ENCODE measurements at regions not wholly inside any gene's neighbourhood (a gene's known extent, or its start where the extent isn't known, plus 50 kb on each side); places are given as distances from the start of the nearest gene placed in this dataset.

DNA sequence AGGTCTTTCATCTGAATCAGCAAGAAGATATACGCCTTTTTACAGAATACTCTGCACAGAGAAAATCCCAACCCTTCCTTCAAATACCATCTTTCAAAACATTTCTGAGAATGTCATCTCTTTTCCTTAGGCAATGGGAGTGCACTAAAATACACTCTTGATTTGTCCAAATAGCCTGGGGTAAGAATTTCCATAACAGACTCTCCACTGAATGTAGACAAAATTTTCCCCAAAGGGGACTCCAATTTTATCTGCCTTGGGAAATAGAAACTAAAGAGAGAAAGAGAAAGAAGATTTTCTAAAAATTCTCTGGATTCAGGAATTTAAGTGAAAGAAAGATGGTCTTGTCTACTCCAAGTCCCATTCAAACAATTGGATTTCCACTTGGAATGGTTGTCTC is 394.5 kb upstream of the CHAC2 start:
- no peaks in the 10 kb centered on the region for H3K36me3 ChIP-seq (ENCODE audit: insufficient read depth, low read length, poor library complexity, severe bottlenecking)
- ChIA-PET POLR2A (ENCODE audit: low non-redundant PET) (no interaction called here), CTCF (no interaction called here)
- no peak overlapping the region for H3K4me3 ChIP-seq (ENCODE audit: low read depth, low read length, poor library complexity, severe bottlenecking)
- no peak overlapping the region for H3K27ac ChIP-seq (ENCODE audit: low read depth, low read length, poor library complexity, severe bottlenecking)
- H3K27me3 ChIP-seq (replicated peaks; ENCODE audit: insufficient read depth, low read depth, low read length, poor library complexity) = no peaks in the 10 kb centered on the region
- no TSS peak for BruUV-seq (replicated peaks)
- H3K4me1 ChIP-seq (ENCODE audit: insufficient read depth, low read length, poor library complexity, severe bottlenecking) = no peaks in the 10 kb centered on the region
- no peak for TF ChIP-seq EZH2 (IDR thresholded peaks at IDR 0.05; ENCODE audit: borderline replicate concordance, low read depth, low read length, poor library complexity, severe bottlenecking)
- no peak for TF ChIP-seq CTCF (conservative IDR thresholded peaks at IDR 0.05; ENCODE audit: low read depth, low read length)
- intact Hi-C loops (cut with micrococcal nuclease; ENCODE audit: unreplicated experiment) = no loop called here
- DNase-seq (ENCODE audit: low spot score) = no peak
- H3K9me3 ChIP-seq (ENCODE audit: low read depth, low read length, poor library complexity, severe bottlenecking) = no peaks in the 10 kb centered on the region

- no peaks in the 10 kb centered on the region for H3K4me1 ChIP-seq (ENCODE audit: insufficient read depth, low read length, poor library complexity, severe bottlenecking)
- no peaks in the 10 kb centered on the region for H3K36me3 ChIP-seq (ENCODE audit: insufficient read depth, low read length, poor library complexity, severe bottlenecking)
- no peak overlapping the region for H3K4me3 ChIP-seq (ENCODE audit: low read depth, low read length, poor library complexity, severe bottlenecking)
- no peak for DNase-seq (ENCODE audit: low spot score)
- H3K9me3 ChIP-seq (ENCODE audit: low read depth, low read length, poor library complexity, severe bottlenecking) = no peaks in the 10 kb centered on the region
- no peak overlapping the region for H3K27ac ChIP-seq (ENCODE audit: low read depth, low read length, poor library complexity, severe bottlenecking)
- TF ChIP-seq EZH2 (IDR thresholded peaks at IDR 0.05; ENCODE audit: borderline replicate concordance, low read depth, low read length, poor library complexity, severe bottlenecking) (no peak), CTCF (conservative IDR thresholded peaks at IDR 0.05; ENCODE audit: low read depth, low read length) (no peak)
- CTCF ChIA-PET = no interaction called here
- intact Hi-C loops (cut with micrococcal nuclease; ENCODE audit: unreplicated experiment) = no loop called here
- POLR2A ChIA-PET (ENCODE audit: low non-redundant PET) = no interaction called here
- H3K27me3 ChIP-seq (replicated peaks; ENCODE audit: insufficient read depth, low read depth, low read length, poor library complexity) = no peaks in the 10 kb centered on the region
- BruUV-seq (replicated peaks) = no TSS peak
These were observed 401.1 kb upstream of the CHAC2 start for GRCh38 chr2:53366543-53366942.

- no peak for TF ChIP-seq CTCF (conservative IDR thresholded peaks at IDR 0.05; ENCODE audit: low read depth, low read length)
- TF ChIP-seq EZH2 (IDR thresholded peaks at IDR 0.05; ENCODE audit: borderline replicate concordance, low read depth, low read length, poor library complexity, severe bottlenecking) = no peak
- no peaks in the 10 kb centered on the region for H3K9me3 ChIP-seq (ENCODE audit: low read depth, low read length, poor library complexity, severe bottlenecking)
- no TSS peak for BruUV-seq (replicated peaks)
These were observed 404.7 kb upstream of the CHAC2 start for GRCh38 chr2:53362934-53363333.

More at GRCh38 chr2:53362934-53363333, 404.7 kb upstream of the CHAC2 start:
- ChIA-PET CTCF (no interaction called here), POLR2A (ENCODE audit: low non-redundant PET) (no interaction called here)
- H3K36me3 ChIP-seq (ENCODE audit: insufficient read depth, low read length, poor library complexity, severe bottlenecking) = no peaks in the 10 kb centered on the region
- H3K4me3 ChIP-seq (ENCODE audit: low read depth, low read length, poor library complexity, severe bottlenecking) = no peak overlapping the region
- no peak overlapping the region for H3K27ac ChIP-seq (ENCODE audit: low read depth, low read length, poor library complexity, severe bottlenecking)
- DNase-seq (ENCODE audit: low spot score) = no peak
- intact Hi-C loops (cut with micrococcal nuclease; ENCODE audit: unreplicated experiment) = no loop called here
- H3K27me3 ChIP-seq (replicated peaks; ENCODE audit: insufficient read depth, low read depth, low read length, poor library complexity) = no peaks in the 10 kb centered on the region
- no peaks in the 10 kb centered on the region for H3K4me1 ChIP-seq (ENCODE audit: insufficient read depth, low read length, poor library complexity, severe bottlenecking)
